ENCODE measurements at regions not wholly inside any gene's neighbourhood (a gene's known extent, or its start where the extent isn't known, plus 50 kb on each side); places are given as distances from the start of the nearest gene placed in this dataset.

DNA sequence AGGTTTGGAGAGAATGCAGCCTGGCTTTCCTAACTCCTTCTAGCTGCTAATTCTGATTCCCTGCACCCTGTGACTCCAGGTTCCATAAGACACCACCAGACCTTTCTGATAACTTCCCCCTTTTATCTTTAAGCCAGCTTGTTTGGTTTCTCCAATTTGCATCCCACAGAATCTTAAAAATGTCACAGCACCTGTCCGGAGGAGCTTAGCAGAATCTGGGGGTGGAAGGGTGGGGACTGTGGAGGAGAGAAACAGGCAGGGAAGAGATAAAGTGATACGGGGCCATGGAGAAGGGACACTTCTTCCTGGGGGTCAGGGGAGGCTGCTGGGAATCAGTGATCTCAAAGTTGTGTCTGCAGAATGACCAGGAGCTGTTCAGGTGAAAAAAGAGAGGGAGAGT, 59.4 kb downstream of the FOXL1 start:
- intact Hi-C loops (cut with DNase I; ENCODE audit: low total_unique reads): no loop called here
- no peaks in the 10 kb centered on the region for H3K27me3 ChIP-seq

DNA sequence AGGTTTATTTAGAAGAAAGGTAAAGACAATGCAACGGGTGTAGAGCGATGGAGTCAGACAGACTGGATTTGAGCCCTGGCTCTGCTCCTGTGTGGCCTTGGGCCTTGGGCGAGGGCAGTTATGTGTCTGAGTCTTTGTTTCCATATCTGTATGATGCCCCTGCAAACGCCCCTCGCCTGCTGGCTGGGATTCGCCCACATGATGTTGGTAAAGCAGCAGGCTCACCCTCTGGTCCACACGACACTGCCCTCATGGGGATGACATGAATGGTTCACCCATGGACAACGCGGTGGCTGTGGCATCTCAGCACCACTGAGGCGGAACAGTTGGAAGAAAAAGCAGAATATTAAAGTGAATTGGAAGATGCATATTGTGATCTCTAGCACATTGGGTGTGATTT, 60.3 kb downstream of the FOXL1 start:
- no peaks in the 10 kb centered on the region for H3K9me3 ChIP-seq
- DNase-seq: no peak
- TF ChIP-seq, protein P1, sequence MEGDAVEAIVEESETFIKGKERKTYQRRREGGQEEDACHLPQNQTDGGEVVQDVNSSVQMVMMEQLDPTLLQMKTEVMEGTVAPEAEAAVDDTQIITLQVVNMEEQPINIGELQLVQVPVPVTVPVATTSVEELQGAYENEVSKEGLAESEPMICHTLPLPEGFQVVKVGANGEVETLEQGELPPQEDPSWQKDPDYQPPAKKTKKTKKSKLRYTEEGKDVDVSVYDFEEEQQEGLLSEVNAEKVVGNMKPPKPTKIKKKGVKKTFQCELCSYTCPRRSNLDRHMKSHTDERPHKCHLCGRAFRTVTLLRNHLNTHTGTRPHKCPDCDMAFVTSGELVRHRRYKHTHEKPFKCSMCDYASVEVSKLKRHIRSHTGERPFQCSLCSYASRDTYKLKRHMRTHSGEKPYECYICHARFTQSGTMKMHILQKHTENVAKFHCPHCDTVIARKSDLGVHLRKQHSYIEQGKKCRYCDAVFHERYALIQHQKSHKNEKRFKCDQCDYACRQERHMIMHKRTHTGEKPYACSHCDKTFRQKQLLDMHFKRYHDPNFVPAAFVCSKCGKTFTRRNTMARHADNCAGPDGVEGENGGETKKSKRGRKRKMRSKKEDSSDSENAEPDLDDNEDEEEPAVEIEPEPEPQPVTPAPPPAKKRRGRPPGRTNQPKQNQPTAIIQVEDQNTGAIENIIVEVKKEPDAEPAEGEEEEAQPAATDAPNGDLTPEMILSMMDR (IDR thresholded peaks at IDR 0.05): no peak
- no peaks in the 10 kb centered on the region for H3K36me3 ChIP-seq
- H3K4me3 ChIP-seq: no peak overlapping the region
- H3K4me1 ChIP-seq: peaks cover 0 to 21% (median 5%) of the 10 kb centered on the region in 4 donors
- H3K27ac ChIP-seq: no peak overlapping the region
- no peaks in the 10 kb centered on the region for H3K27me3 ChIP-seq
- intact Hi-C loops (cut with DNase I; ENCODE audit: low total_unique reads): no loop called here

More for the DNA sequence above, 59.4 kb downstream of the FOXL1 start:
- H3K36me3 ChIP-seq: no peaks in the 10 kb centered on the region
- DNase-seq: no peak
- H3K4me3 ChIP-seq: no peak overlapping the region
- H3K27ac ChIP-seq: no peak overlapping the region
- H3K9me3 ChIP-seq: no peaks in the 10 kb centered on the region
- peaks cover 0 to 21% (median 5%) of the 10 kb centered on the region in 4 donors for H3K4me1 ChIP-seq
- TF ChIP-seq, protein P1 (IDR thresholded peaks at IDR 0.05): no peak

DNA sequence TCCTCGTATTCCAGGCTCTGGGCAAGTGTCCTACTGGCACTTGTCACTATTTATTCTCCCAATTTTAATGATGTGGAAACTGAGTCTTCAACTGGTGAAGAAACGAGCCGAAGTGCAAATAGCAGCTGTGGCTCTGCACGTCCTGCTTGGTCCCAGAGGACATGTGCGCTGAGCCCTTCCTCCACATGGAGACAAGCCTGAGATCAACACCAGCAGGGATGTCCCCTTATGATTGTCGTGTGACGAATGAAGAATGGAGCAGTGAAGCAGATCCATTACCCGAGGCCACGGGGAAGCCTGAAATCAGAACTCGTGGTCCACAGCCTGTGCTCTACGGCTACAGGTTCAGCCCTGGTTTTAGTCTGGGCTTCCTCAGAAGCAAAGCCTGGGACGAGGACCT, 61.0 kb downstream of the FOXL1 start:
- DNase-seq: no peak
- intact Hi-C loops (cut with DNase I; ENCODE audit: low total_unique reads): no loop called here
- Histone ChIP-seq H3K27ac (no peak overlapping the region), H3K4me1 (peaks cover 0 to 21% (median 5%) of the 10 kb centered on the region in 4 donors), H3K27me3 (no peaks in the 10 kb centered on the region), H3K9me3 (no peaks in the 10 kb centered on the region), H3K36me3 (no peaks in the 10 kb centered on the region), H3K4me3 (no peak overlapping the region)
- TF ChIP-seq, protein P1 (IDR thresholded peaks at IDR 0.05): no peak

DNA sequence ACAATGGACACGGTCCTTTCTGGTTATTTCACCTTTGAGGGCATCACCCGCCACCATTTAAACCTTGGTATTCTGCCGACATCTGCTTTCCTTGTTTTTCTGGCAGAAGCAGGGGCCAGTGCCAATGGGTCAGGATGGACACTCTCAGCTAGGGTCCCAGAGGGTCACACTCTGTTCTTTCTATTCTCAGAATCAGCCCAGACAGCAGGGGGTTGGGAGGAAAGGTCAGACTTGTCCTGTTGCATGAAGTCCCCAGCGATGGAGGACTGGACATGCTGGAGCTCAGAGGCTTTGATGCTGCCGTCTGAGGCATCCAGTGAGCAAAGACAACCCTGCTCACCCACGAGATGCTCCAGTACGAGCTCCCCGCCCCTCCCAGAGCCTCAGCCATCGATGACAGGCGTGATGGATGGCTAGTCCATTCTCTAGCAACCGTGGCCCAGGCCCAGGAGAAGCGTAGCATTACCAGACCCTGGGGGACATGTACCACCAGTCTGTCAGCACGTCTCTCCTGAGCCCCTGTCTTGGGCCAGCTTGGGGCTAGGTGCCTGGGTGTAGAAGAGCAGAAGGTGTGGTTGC, 62.0 kb downstream of the FOXL1 start:
- intact Hi-C loops (cut with DNase I; ENCODE audit: low total_unique reads): no loop called here
- Histone ChIP-seq H3K27ac (no peak overlapping the region), H3K27me3 (no peaks in the 10 kb centered on the region), H3K4me1 (peaks cover 0 to 13% (median 3%) of the 10 kb centered on the region in 4 donors), H3K36me3 (no peaks in the 10 kb centered on the region), H3K9me3 (no peaks in the 10 kb centered on the region), H3K4me3 (no peak overlapping the region)
- DNase-seq: no peak
- TF ChIP-seq, protein P1 (IDR thresholded peaks at IDR 0.05): no peak

DNA sequence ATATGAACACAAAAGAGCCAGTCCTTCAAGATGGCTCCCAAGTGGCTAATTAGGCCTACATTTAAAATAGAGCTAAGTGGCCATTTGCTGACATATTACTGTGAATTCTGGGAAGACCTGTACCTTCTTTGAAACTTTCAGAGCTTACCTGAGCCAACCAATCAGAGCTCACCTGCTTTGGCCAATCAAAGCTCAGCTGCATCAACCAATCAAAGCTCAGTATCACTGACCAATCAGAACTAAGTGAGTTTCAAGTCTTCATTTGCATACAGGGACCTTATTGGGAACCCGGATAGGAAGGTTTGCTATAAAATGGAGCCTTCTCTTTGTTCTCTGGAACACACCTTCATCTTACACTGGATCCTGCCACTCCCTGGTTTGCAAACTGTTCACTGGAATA, 63.7 kb downstream of the FOXL1 start:
- no peak for DNase-seq
- no peaks in the 10 kb centered on the region for H3K9me3 ChIP-seq
- no peak overlapping the region for H3K27ac ChIP-seq
- TF ChIP-seq, protein P1 (IDR thresholded peaks at IDR 0.05): no peak
- intact Hi-C loops (cut with DNase I; ENCODE audit: low total_unique reads): no loop called here
- no peaks in the 10 kb centered on the region for H3K27me3 ChIP-seq
- H3K36me3 ChIP-seq: peaks cover 8 to 15% (median 9%) of the 10 kb centered on the region in 3 donors
- H3K4me3 ChIP-seq: no peak overlapping the region
- H3K4me1 ChIP-seq: no peaks in the 10 kb centered on the region

DNA sequence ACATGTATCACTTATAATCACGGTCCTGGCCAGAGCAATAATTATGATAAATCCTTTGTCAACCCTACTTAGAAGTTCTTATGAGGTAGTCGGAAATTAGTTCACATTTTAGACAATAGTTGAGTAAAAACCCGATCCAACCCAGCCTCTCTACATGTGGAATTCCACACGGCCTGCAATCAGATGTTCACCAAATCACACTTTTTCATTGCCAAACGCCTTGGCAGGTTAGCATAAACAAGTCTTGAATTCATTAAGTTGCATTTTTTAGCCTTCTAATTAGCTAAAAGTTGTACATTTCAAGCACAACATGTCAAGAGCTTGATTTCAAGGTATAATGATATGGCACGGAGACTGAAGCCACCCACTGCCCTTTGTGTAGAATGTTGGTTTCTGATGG, 65.3 kb downstream of the FOXL1 start:
- no peaks in the 10 kb centered on the region for H3K4me1 ChIP-seq
- no peak overlapping the region for H3K27ac ChIP-seq
- H3K36me3 ChIP-seq: peaks cover 19 to 29% (median 21%) of the 10 kb centered on the region in 3 donors
- no peaks in the 10 kb centered on the region for H3K9me3 ChIP-seq
- TF ChIP-seq, protein P1 (IDR thresholded peaks at IDR 0.05): no peak
- H3K27me3 ChIP-seq: no peaks in the 10 kb centered on the region
- no peak overlapping the region for H3K4me3 ChIP-seq
- intact Hi-C loops (cut with DNase I; ENCODE audit: low total_unique reads): no loop called here
- no peak for DNase-seq
